ENCODE measurements at regions not wholly inside any gene's neighbourhood (a gene's known extent, or its start where the extent isn't known, plus 50 kb on each side); places are given as distances from the start of the nearest gene placed in this dataset.

DNA sequence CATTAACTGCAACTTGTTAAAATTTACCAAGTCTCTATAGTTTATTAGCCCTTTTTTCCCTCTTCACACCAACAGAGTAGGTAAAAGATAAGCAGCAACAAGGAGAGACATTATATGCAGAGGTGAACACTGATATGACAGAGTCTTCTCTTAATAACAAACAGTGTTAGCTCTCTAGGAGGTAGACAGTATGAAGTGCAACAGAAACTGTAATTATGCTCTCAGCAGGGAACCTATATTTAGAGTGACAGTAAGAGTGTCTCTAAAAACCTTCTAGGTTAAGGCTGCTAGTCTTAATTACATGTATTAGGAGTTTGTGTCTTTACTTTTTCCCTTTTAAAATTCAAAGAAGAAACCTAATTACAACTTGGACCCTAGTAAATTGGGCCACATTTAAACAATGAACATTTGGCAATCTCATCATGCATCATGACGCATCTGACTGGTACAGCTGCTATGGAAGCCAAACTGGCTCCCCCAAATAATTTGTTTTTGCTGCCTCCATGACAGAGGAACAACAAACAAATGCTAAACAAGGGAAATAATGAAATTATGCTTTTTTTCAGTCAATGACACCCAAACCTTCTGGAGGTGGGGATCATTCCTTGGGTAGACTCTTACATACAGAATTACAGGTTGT is 69.9 kb upstream of the MMADHC start:
- TF ChIP-seq, protein P1, sequence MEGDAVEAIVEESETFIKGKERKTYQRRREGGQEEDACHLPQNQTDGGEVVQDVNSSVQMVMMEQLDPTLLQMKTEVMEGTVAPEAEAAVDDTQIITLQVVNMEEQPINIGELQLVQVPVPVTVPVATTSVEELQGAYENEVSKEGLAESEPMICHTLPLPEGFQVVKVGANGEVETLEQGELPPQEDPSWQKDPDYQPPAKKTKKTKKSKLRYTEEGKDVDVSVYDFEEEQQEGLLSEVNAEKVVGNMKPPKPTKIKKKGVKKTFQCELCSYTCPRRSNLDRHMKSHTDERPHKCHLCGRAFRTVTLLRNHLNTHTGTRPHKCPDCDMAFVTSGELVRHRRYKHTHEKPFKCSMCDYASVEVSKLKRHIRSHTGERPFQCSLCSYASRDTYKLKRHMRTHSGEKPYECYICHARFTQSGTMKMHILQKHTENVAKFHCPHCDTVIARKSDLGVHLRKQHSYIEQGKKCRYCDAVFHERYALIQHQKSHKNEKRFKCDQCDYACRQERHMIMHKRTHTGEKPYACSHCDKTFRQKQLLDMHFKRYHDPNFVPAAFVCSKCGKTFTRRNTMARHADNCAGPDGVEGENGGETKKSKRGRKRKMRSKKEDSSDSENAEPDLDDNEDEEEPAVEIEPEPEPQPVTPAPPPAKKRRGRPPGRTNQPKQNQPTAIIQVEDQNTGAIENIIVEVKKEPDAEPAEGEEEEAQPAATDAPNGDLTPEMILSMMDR (conservative IDR thresholded peaks at IDR 0.05; ENCODE audit: low read length), result no peak
- TF ChIP-seq EZH2phosphoT487 (IDR thresholded peaks at IDR 0.05; ENCODE audit: borderline replicate concordance), result no peak

Measured in Loucy (cell line).